ENCODE measurements at regions not wholly inside any gene's neighbourhood (a gene's known extent, or its start where the extent isn't known, plus 50 kb on each side); places are given as distances from the start of the nearest gene placed in this dataset.

DNA sequence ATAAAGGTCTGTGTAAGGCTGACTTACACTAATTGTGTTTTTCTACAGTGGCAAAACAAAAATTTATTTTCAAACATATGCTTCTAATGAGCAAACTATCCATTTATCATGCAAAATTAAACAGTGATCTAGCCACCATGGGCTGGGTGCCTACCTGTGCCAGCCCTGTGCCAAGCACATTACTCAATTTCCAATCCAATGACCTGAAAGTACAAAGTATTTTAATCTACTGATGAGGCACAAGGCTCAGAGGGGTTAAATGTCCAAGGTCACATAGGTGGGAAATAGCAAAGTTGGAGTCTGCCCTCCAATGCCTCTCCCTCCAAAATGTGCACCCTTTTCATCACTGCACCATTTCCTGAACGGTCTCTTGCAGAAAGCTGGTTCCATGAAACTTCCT, 279.1 kb upstream of the FMN2 start:
- no peak overlapping the region for H2BK15ac ChIP-seq (ENCODE audit: low read length)
- no peak overlapping the region for H4K91ac ChIP-seq (replicated peaks; ENCODE audit: insufficient read length, low read length)
- no peak overlapping the region for H2BK20ac ChIP-seq (ENCODE audit: low read length)
- H4K20me1 ChIP-seq (replicated peaks in 1 of 2; ENCODE audit: control insufficient read depth in 1 of 2, insufficient read depth in 2 of 2, low read length in 2 of 2), result no peaks in the 10 kb centered on the region
- no peak overlapping the region for H2BK120ac ChIP-seq (replicated peaks; ENCODE audit: low read depth, low read length)
- no peak overlapping the region for H4K8ac ChIP-seq (ENCODE audit: extremely low read depth, insufficient read depth, low read length)
- no peak overlapping the region for H3K18ac ChIP-seq (ENCODE audit: extremely low read depth, low read length)
- CTCF ChIA-PET (ENCODE audit: partially characterized antibody), result no interaction called here
- H3K79me2 ChIP-seq (ENCODE audit: control insufficient read depth in 1 of 2, insufficient read depth in 2 of 2, low read length in 2 of 2), result no peaks in the 10 kb centered on the region
- H2BK5ac ChIP-seq (ENCODE audit: low read depth, low read length), result no peak overlapping the region
- WGBS, 2 experiments (ENCODE audit: extremely low coverage in 1 of 2, insufficient coverage in 1 of 2, insufficient read length in 1 of 2, insufficient replicate concordance in 2 of 2, low coverage in 1 of 2, low lambda C conversion rate in 2 of 2, missing lambda C conversion rate in 1 of 2), result 100% methylated on average over 1 of the region's 1 CpG; no CpG with 5 or more reads in 1 of the 2 experiments
- no peak overlapping the region for H3K4ac ChIP-seq (replicated peaks; ENCODE audit: insufficient read length, low read depth, low read length)
- no peak overlapping the region for H2AFZ ChIP-seq (ENCODE audit: low read length)
- no peaks in the 10 kb centered on the region for H3K27me3 ChIP-seq (replicated peaks in 1 of 4; ENCODE audit: control insufficient read depth in 3 of 4, extremely low read depth in 1 of 4, insufficient read depth in 3 of 4, low read length in 3 of 4)
- H3K56ac ChIP-seq (replicated peaks; ENCODE audit: insufficient read length, low read depth, low read length), result no peak overlapping the region
- H3K4me3 ChIP-seq (ENCODE audit: extremely low read depth in 1 of 4, insufficient read depth in 2 of 4, low read depth in 3 of 4, low read length in 4 of 4), result no peak overlapping the region
- H2AK5ac ChIP-seq (ENCODE audit: low read depth, low read length), result no peak overlapping the region
- POLR2A ChIA-PET (ENCODE audit: partially characterized antibody), result no interaction called here
- H3K23me2 ChIP-seq (ENCODE audit: low read depth, low read length), result no peaks in the 10 kb centered on the region; the same call in 1 of the 2 replicates
- FAIRE-seq (no peak), DNase-seq (ENCODE audit: low read depth in 1 of 2, low spot score in 2 of 2) (no peak)
- H3K4me1 ChIP-seq (replicated peaks in 1 of 4; ENCODE audit: control insufficient read depth in 3 of 4, insufficient read depth in 4 of 4, low read length in 3 of 4), result peaks cover 0 to 27% (median 23%) of the 10 kb centered on the region in 4 experiments; a peak in 6 of 7 replicates
- no peak overlapping the region for H3K23ac ChIP-seq (ENCODE audit: insufficient read length)
- no peaks in the 10 kb centered on the region for H3K79me1 ChIP-seq (ENCODE audit: low read depth, low read length)
- no peak overlapping the region for H2BK12ac ChIP-seq (ENCODE audit: low read depth, low read length)
- no peak overlapping the region for H3K14ac ChIP-seq (ENCODE audit: insufficient read length)
- no peak overlapping the region for H3K4me2 ChIP-seq (ENCODE audit: insufficient read depth in 1 of 2, low read depth in 2 of 2, low read length in 2 of 2)
- no peak overlapping the region for H4K5ac ChIP-seq (ENCODE audit: insufficient read length, low read depth, low read length)
- no peaks in the 10 kb centered on the region for H3K36me3 ChIP-seq (ENCODE audit: control insufficient read depth in 2 of 4, insufficient read depth in 4 of 4, low read length in 3 of 4)
- no peaks in the 10 kb centered on the region for H3K9me3 ChIP-seq (ENCODE audit: insufficient read depth in 2 of 2, low read depth in 1 of 2, low read length in 1 of 2)
- no peak overlapping the region for H3K27ac ChIP-seq (ENCODE audit: low read depth, low read length)
- no peak overlapping the region for H3K9ac ChIP-seq (replicated peaks in 1 of 4; ENCODE audit: extremely low read depth in 1 of 4, low read depth in 3 of 4, low read length in 3 of 4)
- TF ChIP-seq HDAC6 (IDR thresholded peaks at IDR 0.05; ENCODE audit: low read depth, low read length) (no peak), TEAD4 (IDR thresholded peaks at IDR 0.05; ENCODE audit: low read depth, low read length) (no peak), SUZ12 (IDR thresholded peaks at IDR 0.05; ENCODE audit: low read length) (no peak), POLR2AphosphoS5 (IDR thresholded peaks at IDR 0.05; ENCODE audit: low read depth, low read length) (no peak), SIN3A (conservative IDR thresholded peaks at IDR 0.05 in 1 of 2, IDR thresholded peaks at IDR 0.05 in 1 of 2; ENCODE audit: low read depth in 1 of 2, low read length in 2 of 2) (no peak), SP4 (IDR thresholded peaks at IDR 0.05; ENCODE audit: low read length) (no peak)

Data from H1 (cell line).